ENCODE measurements at regions not wholly inside any gene's neighbourhood (a gene's known extent, or its start where the extent isn't known, plus 50 kb on each side); places are given as distances from the start of the nearest gene placed in this dataset.

GRCh38 chr22:35183917-35184316, 73.4 kb upstream of the HMGXB4 start:
- TF ChIP-seq CTCF (IDR thresholded peaks at IDR 0.05) (no peak), POLR2A (IDR thresholded peaks at IDR 0.05) (no peak)

All from lower leg skin (tissue), 3 donors.